DOHH2 (cell line): ENCODE measurements at regions not wholly inside any gene's neighbourhood (a gene's known extent, or its start where the extent isn't known, plus 50 kb on each side); places are given as distances from the start of the nearest gene placed in this dataset.

Experiments
- CTCF ChIP-seq: fragments of 200-600 bp; sonication (generic); IDR thresholded peaks from one replicate; pipeline ENCODE4 v1.5.1; 2014; ENCODE audit warnings: antibody characterized with exemption, mild to moderate bottlenecking, low read depth, low read length; ENCODE audit not compliant: poor library complexity, severe bottlenecking
- EZH2phosphoT487 ChIP-seq: fragments of 200-600 bp; sonication (generic); IDR thresholded peaks from 2 replicates; pipeline ENCODE4 v1.6.1; 2017; ENCODE audit warnings: borderline replicate concordance, mild to moderate bottlenecking, antibody characterized with exemption, low read length, moderate library complexity, mixed read lengths

- TF ChIP-seq CTCF (no peak), EZH2phosphoT487 (no peak)
These were observed 89.7 kb downstream of the MAF start for GRCh38 chr16:79510879-79511278.
